DOHH2 (cell line): ENCODE measurements at regions not wholly inside any gene's neighbourhood (a gene's known extent, or its start where the extent isn't known, plus 50 kb on each side); places are given as distances from the start of the nearest gene placed in this dataset.

ENCODE experiments used
- CTCF ChIP-seq: fragments of 200-600 bp; sonication (generic); IDR thresholded peaks from one replicate; pipeline ENCODE4 v1.5.1; 2014; ENCODE audit warnings: antibody characterized with exemption, mild to moderate bottlenecking, low read depth, low read length; ENCODE audit not compliant: poor library complexity, severe bottlenecking
- EZH2phosphoT487 ChIP-seq: fragments of 200-600 bp; sonication (generic); IDR thresholded peaks from 2 replicates; pipeline ENCODE4 v1.6.1; 2017; ENCODE audit warnings: borderline replicate concordance, mild to moderate bottlenecking, antibody characterized with exemption, low read length, moderate library complexity, mixed read lengths

DNA sequence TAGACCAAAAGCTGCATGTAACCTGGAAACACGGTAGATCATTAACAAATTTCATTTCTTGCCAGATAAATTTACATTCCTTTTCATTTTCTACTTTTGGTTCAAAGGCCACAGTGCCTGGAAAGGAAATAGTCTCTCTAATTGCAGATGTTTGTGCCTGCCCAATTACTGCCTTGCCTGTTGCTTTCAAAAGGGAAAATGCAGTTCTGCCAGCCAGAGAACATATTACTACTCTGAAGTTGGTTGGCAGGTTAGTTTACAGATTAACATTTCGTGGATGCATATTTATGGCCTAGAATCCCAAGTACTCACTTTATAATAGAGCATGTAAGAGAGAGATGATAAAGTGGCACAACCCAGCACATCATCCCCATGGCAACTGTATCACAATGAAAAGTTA is 124.3 kb upstream of the LRRC3B start:
- no peak for TF ChIP-seq CTCF
- TF ChIP-seq EZH2phosphoT487, result no peak
